Stimulated activated CD4-positive, alpha-beta T cell treated with anti-CD3 and anti-CD28 coated beads, Interleukin-1b, Interleukin-23, amount 100 ng/mL, for 24 hours (primary cell): ENCODE measurements at regions not wholly inside any gene's neighbourhood (a gene's known extent, or its start where the extent isn't known, plus 50 kb on each side); places are given as distances from the start of the nearest gene placed in this dataset.
"Not testable (repeated sequence)": the region's sequence is repeated elsewhere in the genome, so short reads cannot be mapped to it uniquely, and the experiment has no call there.

ENCODE experiments used
- DNase-seq, 4 experiments: peaks; one replicate each; pipeline ENCODE4 v3.0.0-alpha.2; 2020; ENCODE audit warnings: low read depth in 4 of 4, low spot score in 1 of 4

GRCh38 chr3:177758126-177758525, 560.8 kb upstream of the TBL1XR1 start:
- no peak for DNase-seq

DNA sequence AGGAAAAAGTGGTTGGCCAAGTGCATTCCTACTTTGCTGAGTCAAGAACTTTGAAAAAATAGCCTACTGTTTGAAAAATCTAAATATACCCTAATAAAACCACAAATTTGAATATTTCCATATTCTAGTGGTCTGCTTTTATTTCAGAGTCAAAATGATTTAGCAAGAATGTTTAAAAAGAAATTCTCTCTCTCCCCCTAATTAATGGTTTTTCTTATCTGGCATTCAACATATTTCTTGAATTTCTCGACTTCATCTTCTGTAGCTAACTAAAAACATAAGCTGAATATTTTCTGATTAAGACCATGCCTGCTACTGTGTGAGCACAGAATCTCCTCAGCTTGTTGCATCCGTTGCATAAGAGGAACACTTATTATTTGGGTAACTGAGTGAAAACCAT, 563.5 kb upstream of the TBL1XR1 start:
- no peak for DNase-seq

GRCh38 chr3:177764377-177764912, 567.2 kb upstream of the TBL1XR1 start:
- no peak for DNase-seq

DNA sequence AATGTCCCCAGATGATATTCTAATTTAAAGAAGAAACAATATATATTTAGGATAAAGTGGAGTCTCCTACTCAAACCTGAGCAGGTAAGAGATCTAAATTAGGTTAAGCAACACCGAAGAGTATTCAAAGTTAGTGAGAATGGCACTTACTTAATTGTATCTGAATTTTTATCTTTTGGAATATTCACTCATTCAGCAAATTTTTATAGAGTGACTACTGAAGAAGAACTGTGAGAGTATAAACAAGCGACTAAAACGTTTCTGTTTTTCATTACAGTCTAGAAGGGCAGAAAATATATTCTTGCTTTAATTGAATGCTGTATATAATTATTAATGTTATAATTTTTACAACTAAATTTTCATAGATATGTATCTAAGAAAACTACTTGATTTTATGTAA, 567.7 kb upstream of the TBL1XR1 start:
- DNase-seq = no peak

GRCh38 chr3:177770383-177771230, 573.3 kb upstream of the TBL1XR1 start:
- DNase-seq = no peak

DNA sequence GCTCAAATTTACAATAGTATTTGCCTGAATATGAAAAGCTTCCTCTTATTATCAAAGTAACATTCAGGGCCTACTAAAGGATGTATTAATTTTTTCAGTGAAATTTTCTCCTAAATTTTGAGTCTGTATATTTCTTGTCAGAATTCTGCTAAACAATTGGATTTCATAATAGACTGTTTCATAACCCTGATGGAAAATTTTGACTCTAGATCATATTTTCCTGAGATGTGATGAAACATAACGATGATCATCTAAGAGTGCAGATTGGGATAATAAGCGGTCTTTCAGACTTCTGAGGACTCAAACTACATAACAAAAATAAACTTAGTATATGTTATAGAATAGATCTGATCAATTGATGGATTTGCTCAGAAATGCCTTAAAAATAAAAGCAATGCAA, 574.5 kb upstream of the TBL1XR1 start:
- no peak for DNase-seq

DNA sequence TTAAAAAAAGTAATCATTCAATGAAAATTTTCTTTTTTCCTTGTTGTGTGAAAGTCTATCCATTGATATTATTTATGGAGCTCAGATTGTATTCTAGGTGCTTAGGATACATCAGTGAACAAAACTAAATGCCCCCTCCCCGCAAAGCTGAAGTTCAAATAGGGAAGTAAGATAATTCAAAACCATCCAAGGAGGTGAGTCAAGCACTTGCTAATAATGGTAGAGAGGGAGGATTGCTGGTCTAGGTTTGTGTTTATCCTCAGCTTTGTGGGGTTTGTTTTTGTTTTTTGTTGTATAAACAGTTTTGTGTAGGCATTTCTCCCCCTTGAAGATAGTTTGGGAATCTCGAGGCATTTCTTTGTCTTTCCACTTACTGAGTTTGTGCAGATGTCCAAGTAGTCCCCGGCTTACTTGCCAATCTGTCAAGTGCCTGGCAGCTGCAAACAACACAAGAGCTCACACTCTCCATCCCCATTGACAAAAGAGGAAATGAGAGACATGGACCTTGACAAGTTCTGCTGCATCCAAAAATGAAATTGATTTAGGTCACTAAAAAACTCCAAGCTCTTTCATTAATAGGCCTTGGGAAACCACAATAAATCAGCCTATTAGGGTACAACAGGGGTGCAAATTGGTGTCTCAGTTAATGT, 575.8 kb upstream of the TBL1XR1 start:
- DNase-seq = no peak

DNA sequence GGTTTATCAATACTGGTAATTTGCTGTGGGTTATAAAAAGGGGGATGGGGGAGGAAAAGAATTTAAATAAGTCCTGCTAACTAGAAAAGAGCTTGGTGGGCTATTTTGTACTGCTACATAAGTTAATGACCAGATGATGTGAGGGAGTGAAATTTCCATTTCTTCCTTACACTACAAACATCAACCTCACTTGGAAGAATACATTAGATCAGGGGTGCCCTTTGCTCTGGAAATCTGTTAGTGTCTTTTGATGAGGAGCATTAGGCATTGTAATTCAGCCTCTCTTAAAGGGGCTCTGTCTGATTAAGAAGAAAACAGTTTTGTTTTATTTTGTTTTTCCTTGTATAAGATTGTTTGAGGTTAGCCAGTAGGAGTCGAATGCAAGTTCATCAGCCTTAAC, 576.4 kb upstream of the TBL1XR1 start:
- DNase-seq = no peak

GRCh38 chr3:177776661-177777101, 579.4 kb upstream of the TBL1XR1 start:
- DNase-seq = no peak

DNA sequence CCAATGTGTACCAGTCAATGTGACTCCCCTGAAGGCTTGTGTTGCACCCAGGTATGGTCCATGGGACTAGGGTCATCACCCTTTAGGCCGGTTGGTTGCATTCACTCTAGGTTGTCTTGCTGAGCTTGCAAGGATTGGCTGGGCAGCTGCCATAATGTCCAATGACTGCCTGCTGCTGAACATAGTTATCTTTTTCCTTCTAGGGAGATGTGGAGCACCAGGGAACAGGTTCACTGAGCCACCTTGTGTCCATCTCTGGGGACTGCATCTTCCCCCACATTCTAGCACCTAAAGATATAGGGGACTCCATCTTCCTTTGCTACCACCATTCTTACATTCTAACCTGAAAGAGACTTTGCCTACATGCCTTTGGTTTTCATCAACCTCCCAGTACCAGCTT, 580.4 kb upstream of the TBL1XR1 start:
- DNase-seq = peak in 3 of 4 experiments; percentile 12 to 14 (median 14)

DNA sequence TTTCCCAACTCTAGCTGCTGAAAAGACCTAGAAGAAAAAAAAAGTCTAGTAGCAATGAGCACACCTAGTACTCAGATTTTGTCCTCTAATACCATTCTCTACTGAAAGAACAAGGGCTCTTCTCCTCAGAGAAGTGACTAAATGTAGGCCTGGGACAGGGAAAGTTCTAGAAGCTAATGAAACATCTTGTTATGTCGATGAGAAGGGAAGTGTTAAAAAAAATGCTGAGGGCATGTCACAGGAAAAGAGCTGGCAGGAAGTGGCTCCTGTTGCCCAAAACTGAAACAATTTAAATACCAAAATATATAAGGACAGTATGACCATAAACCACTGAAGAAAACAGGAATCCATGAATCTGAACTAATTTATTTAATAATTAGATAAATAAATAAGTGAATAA, 581.4 kb upstream of the TBL1XR1 start:
- DNase-seq = no peak

GRCh38 chr3:177781686-177782161, 584.4 kb upstream of the TBL1XR1 start:
- no peak for DNase-seq

DNA sequence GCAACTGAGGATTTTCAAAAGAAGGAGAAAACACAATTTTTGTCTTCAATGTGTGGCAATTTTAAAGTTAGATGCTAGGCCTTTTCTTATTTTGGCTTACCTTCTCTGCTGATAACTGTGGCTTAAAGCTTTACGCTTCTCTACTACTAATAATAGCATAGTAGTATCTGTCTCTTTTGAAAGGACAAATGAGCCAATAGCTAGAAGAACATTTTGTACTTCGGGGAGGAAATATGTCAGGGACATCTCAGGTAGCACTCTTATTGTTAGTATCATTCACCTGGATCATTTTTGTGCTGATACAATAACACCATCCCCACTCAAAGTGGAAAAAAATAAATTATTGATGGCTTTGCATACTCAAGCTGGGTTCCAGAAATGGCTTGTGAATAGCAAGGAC, 586.1 kb upstream of the TBL1XR1 start:
- no peak for DNase-seq

GRCh38 chr3:177783767-177784166, 586.5 kb upstream of the TBL1XR1 start:
- no peak for DNase-seq

DNA sequence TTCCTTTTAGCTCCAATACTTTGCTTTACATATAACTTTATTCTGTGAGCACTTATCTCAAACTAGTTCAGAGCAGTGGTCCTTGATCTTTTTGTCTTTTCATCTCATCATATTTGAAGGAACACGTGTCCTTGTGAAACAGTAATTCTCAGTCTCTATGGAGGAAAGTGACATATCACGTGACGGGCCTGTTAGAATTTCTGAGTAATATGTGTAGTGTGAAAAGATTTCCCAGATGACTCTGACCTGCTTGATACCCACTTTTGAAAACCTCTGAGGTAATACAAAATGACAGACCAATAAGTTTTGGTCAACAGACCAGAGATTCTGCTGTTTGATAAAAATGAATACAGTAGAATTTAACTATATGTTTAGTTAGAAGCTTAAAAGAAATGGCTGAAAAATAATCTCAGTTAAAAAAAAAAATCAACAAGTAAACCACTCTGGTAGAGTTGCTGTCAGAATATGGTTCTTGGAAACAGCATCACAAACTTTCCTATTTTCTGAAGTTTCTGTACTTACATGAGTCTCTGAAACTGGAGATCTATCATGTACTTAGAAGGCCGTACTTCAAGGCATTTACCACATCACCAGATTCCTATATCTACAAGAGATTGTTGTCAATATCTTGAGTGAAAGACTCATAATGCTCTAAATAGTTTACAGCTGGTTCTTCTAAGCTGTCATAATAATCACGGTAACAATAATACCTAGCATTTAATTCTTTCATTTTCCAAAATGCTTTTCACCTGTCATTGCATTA, 590.2 kb upstream of the TBL1XR1 start:
- no peak for DNase-seq

DNA sequence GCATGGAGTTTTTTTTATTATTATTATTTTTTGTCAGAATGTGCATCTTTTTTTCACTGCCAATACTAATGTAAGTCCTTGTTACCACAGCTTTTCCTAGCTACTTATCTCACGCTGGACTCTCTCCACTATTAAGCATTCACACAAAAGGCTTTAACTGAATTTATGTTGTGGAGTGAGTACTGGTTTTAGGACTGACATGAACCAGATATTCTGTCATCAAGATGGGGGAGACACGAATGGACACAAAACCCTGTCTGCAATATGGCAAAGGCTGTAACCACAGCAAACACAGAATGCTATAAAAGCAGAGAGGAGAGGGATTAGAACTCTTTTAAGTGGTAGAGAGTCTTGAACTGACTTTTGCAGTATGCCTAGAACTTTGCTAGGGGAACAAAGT, 592.2 kb upstream of the TBL1XR1 start:
- DNase-seq = no peak

GRCh38 chr3:177792311-177793030, 595.2 kb upstream of the TBL1XR1 start:
- DNase-seq = no peak

- DNase-seq = no peak
These were observed 596.2 kb upstream of the TBL1XR1 start for GRCh38 chr3:177793451-177793850.

GRCh38 chr3:177795216-177795615, 597.9 kb upstream of the TBL1XR1 start:
- no peak for DNase-seq

- no peak for DNase-seq
These were observed 598.6 kb upstream of the TBL1XR1 start for GRCh38 chr3:177795859-177796258.

DNA sequence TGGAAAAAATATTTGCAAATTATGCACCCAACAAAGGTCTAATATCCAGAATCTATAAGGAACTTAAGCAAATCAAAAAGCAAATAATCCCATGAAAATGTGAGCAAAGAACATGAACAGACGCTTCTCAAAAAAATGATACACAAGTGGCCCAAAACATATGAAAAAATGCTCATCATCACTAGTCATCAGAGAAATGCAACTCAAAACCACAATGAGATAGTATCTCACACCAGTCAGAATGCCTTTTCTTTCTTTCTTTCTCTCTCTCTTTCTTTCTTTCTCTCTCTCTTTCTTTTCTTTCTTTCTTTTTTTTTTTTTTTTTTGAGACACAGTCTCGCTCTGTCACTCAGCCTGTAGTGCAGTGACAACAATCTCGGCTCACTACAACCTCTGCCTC, 602.9 kb upstream of the TBL1XR1 start:
- DNase-seq = not testable (repeated sequence)
